Activated CD4-positive, alpha-beta T cell treated with anti-CD3 and anti-CD28 coated beads for 36 hours (primary cell): ENCODE measurements at regions not wholly inside any gene's neighbourhood (a gene's known extent, or its start where the extent isn't known, plus 50 kb on each side); places are given as distances from the start of the nearest gene placed in this dataset.

Experiments
- ATAC-seq: fragments of 200-7000 bp; cut with Tn5 transposase; one replicate; pipeline ENCODE4 v1.10.0; 2021; ENCODE audit warnings: mild to moderate bottlenecking, moderate library complexity
- CTCF ChIA-PET: fragments of 350-600 bp; sonication (Branson Sonifier 250); formaldehyde crosslinking; loops from one replicate; lab custom pipeline; 2021; ENCODE audit warnings: antibody characterized with exemption; lab: Charles Lee
- POLR2A ChIA-PET: fragments of 350-600 bp; sonication (Branson Sonifier 250); formaldehyde crosslinking; loops from one replicate; lab custom pipeline; 2021; ENCODE audit warnings: antibody characterized with exemption, inconsistent platforms; lab: Charles Lee
- DNase-seq: peaks from one replicate; pipeline ENCODE4 v3.0.0-alpha.2; 2020
- H3K27ac Mint-ChIP-seq: one replicate; pipeline ENCODE4 v1.8.0; 2021; ENCODE audit warnings: mixed read lengths
- H3K27me3 Mint-ChIP-seq: one replicate; pipeline ENCODE4 v1.8.0; 2021; ENCODE audit warnings: mixed read lengths
- H3K36me3 Mint-ChIP-seq: one replicate; pipeline ENCODE4 v1.8.0; 2021; ENCODE audit warnings: low read depth, mixed read lengths
- H3K4me1 Mint-ChIP-seq: one replicate; pipeline ENCODE4 v1.8.0; 2021; ENCODE audit warnings: mixed read lengths
- H3K4me3 Mint-ChIP-seq: one replicate; pipeline ENCODE4 v1.8.0; 2021; ENCODE audit warnings: mild to moderate bottlenecking, moderate library complexity, mixed read lengths
- H3K9me3 Mint-ChIP-seq: one replicate; pipeline ENCODE4 v1.8.0; 2021; ENCODE audit warnings: low read depth, mixed read lengths
- intact Hi-C, 2 experiments: fragments of 100-400 bp; cut with DNase I in 1 of 2; cut with micrococcal nuclease in 1 of 2; formaldehyde crosslinking; loops; one replicate each; pipeline versions ENCODE4 v1.14.2 to v1.15.1; 2022 to 2024; cut with DNase I, micrococcal nuclease

- POLR2A ChIA-PET: no interaction called here
- no peak for ATAC-seq
These were observed 181.7 kb upstream of the CD180 start for GRCh38 chr5:67378256-67378655.

GRCh38 chr5:67377631-67378030 is 181.0 kb upstream of the CD180 start:
- Mint-ChIP-seq H3K27me3 (peaks cover 2% of the 10 kb centered on the region), H3K4me1 (peaks cover 10% of the 10 kb centered on the region), H3K9me3 (no peaks in the 10 kb centered on the region), H3K4me3 (no peak overlapping the region), H3K27ac (no peak overlapping the region), H3K36me3 (no peaks in the 10 kb centered on the region)
- POLR2A ChIA-PET: no interaction called here
- DNase-seq (no peak), ATAC-seq (no peak)
- intact Hi-C loops: no loop called here
- CTCF ChIA-PET: interaction anchor here (0.7 to 1.3 kb wide), 2 partner anchors 9 to 13 kb away, joined by 3 read pairs; no protein-coding TSS in a partner anchor

More at GRCh38 chr5:67378256-67378655, 181.7 kb upstream of the CD180 start:
- H3K9me3 Mint-ChIP-seq: no peaks in the 10 kb centered on the region
- H3K27ac Mint-ChIP-seq: no peak overlapping the region
- H3K27me3 Mint-ChIP-seq: peaks cover 2% of the 10 kb centered on the region
- no peaks in the 10 kb centered on the region for H3K36me3 Mint-ChIP-seq
- CTCF ChIA-PET: no interaction called here
- peaks cover 10% of the 10 kb centered on the region for H3K4me1 Mint-ChIP-seq
- intact Hi-C loops: no loop called here
- no peak for DNase-seq
- H3K4me3 Mint-ChIP-seq: no peak overlapping the region

GRCh38 chr5:67375606-67376005 is 179.0 kb upstream of the CD180 start:
- no peaks in the 10 kb centered on the region for H3K9me3 Mint-ChIP-seq
- H3K36me3 Mint-ChIP-seq: no peaks in the 10 kb centered on the region
- intact Hi-C loops: no loop called here
- POLR2A ChIA-PET: interaction anchor here (0.6 kb wide), 1 partner anchor 122 kb away, joined by 3 read pairs; no protein-coding TSS in a partner anchor
- peaks cover 10% of the 10 kb centered on the region for H3K4me1 Mint-ChIP-seq
- H3K27me3 Mint-ChIP-seq: no peaks in the 10 kb centered on the region
- H3K4me3 Mint-ChIP-seq: no peak overlapping the region
- ATAC-seq: no peak
- H3K27ac Mint-ChIP-seq: no peak overlapping the region
- peak; percentile 21 for DNase-seq
- CTCF ChIA-PET: interaction anchor here (0.6 to 1.0 kb wide), 2 partner anchors 11 to 78 kb away, joined by 3 read pairs; no protein-coding TSS in a partner anchor

- no peak overlapping the region for H3K27ac Mint-ChIP-seq
- no peaks in the 10 kb centered on the region for H3K36me3 Mint-ChIP-seq
- H3K27me3 Mint-ChIP-seq: no peaks in the 10 kb centered on the region
- no peaks in the 10 kb centered on the region for H3K9me3 Mint-ChIP-seq
- DNase-seq (no peak), ATAC-seq (peak; percentile 60)
- no peak overlapping the region for H3K4me3 Mint-ChIP-seq
- intact Hi-C loops: no loop called here
- CTCF ChIA-PET: interaction anchor here (0.8 kb wide), 1 partner anchor 26 kb away, joined by 3 read pairs; no protein-coding TSS in a partner anchor
- H3K4me1 Mint-ChIP-seq: peaks cover 10% of the 10 kb centered on the region
- POLR2A ChIA-PET: no interaction called here
These were observed 177.8 kb upstream of the CD180 start for GRCh38 chr5:67374378-67374777.

GRCh38 chr5:67373518-67373917 is 176.9 kb upstream of the CD180 start:
- H3K4me3 Mint-ChIP-seq: no peak overlapping the region
- peaks cover 1% of the 10 kb centered on the region for H3K27me3 Mint-ChIP-seq
- CTCF ChIA-PET: interaction anchor here (0.8 kb wide), 1 partner anchor 25 kb away, joined by 3 read pairs; no protein-coding TSS in a partner anchor
- H3K27ac Mint-ChIP-seq: no peak overlapping the region
- no peak for DNase-seq
- no peaks in the 10 kb centered on the region for H3K36me3 Mint-ChIP-seq
- H3K4me1 Mint-ChIP-seq: peaks cover 10% of the 10 kb centered on the region
- ATAC-seq: no peak
- no peaks in the 10 kb centered on the region for H3K9me3 Mint-ChIP-seq
- POLR2A ChIA-PET: no interaction called here
- intact Hi-C loops: no loop called here

GRCh38 chr5:67372887-67373286 is 176.3 kb upstream of the CD180 start:
- H3K27ac Mint-ChIP-seq: no peak overlapping the region
- H3K4me3 Mint-ChIP-seq: no peak overlapping the region
- H3K27me3 Mint-ChIP-seq: peaks cover 1% of the 10 kb centered on the region
- no peaks in the 10 kb centered on the region for H3K36me3 Mint-ChIP-seq
- intact Hi-C loops: no loop called here
- H3K9me3 Mint-ChIP-seq: no peaks in the 10 kb centered on the region
- ATAC-seq (no peak), DNase-seq (no peak)
- peaks cover 10% of the 10 kb centered on the region for H3K4me1 Mint-ChIP-seq
- ChIA-PET POLR2A (no interaction called here), CTCF (no interaction called here)

- Mint-ChIP-seq H3K4me1 (peaks cover 10% of the 10 kb centered on the region), H3K36me3 (no peaks in the 10 kb centered on the region), H3K27ac (no peak overlapping the region), H3K27me3 (peaks cover 1% of the 10 kb centered on the region), H3K4me3 (no peak overlapping the region), H3K9me3 (no peaks in the 10 kb centered on the region)
- ATAC-seq (no peak), DNase-seq (no peak)
- CTCF ChIA-PET: interaction anchor here (0.7 kb wide), 1 partner anchor 756 kb away, joined by 3 read pairs; no protein-coding TSS in a partner anchor
- POLR2A ChIA-PET: no interaction called here
- intact Hi-C loops: no loop called here
These were observed 175.3 kb upstream of the CD180 start for GRCh38 chr5:67371924-67372323.

GRCh38 chr5:67366691-67367395 is 170.2 kb upstream of the CD180 start:
- ATAC-seq (no peak), DNase-seq (no peak)
- Mint-ChIP-seq H3K4me1 (peaks cover 7% of the 10 kb centered on the region), H3K27ac (no peak overlapping the region), H3K27me3 (peaks cover 1% of the 10 kb centered on the region), H3K9me3 (no peaks in the 10 kb centered on the region), H3K36me3 (no peaks in the 10 kb centered on the region), H3K4me3 (no peak overlapping the region)
- CTCF ChIA-PET: no interaction called here
- intact Hi-C loops: no loop called here
- POLR2A ChIA-PET: no interaction called here

GRCh38 chr5:67366276-67366675 is 169.7 kb upstream of the CD180 start:
- DNase-seq: no peak
- Mint-ChIP-seq H3K4me3 (no peak overlapping the region), H3K9me3 (no peaks in the 10 kb centered on the region), H3K4me1 (peaks cover 10% of the 10 kb centered on the region), H3K27me3 (peaks cover 1% of the 10 kb centered on the region), H3K27ac (no peak overlapping the region), H3K36me3 (no peaks in the 10 kb centered on the region)
- ChIA-PET CTCF (no interaction called here), POLR2A (no interaction called here)
- ATAC-seq: no peak
- intact Hi-C loops: no loop called here

GRCh38 chr5:67364381-67364970 is 167.9 kb upstream of the CD180 start:
- H3K4me1 Mint-ChIP-seq: peaks cover 20% of the 10 kb centered on the region
- POLR2A ChIA-PET: no interaction called here
- DNase-seq (no peak), ATAC-seq (no peak)
- H3K36me3 Mint-ChIP-seq: no peaks in the 10 kb centered on the region
- intact Hi-C loops: no loop called here
- H3K27ac Mint-ChIP-seq: no peak overlapping the region
- peaks cover 1% of the 10 kb centered on the region for H3K27me3 Mint-ChIP-seq
- CTCF ChIA-PET: interaction anchor here (0.8 to 2.5 kb wide), 2 partner anchors 10 to 12 kb away, joined by 3 to 7 read pairs; no protein-coding TSS in a partner anchor
- no peaks in the 10 kb centered on the region for H3K9me3 Mint-ChIP-seq
- H3K4me3 Mint-ChIP-seq: no peak overlapping the region

GRCh38 chr5:67363963-67364362 is 167.4 kb upstream of the CD180 start:
- peaks cover 20% of the 10 kb centered on the region for H3K4me1 Mint-ChIP-seq
- ChIA-PET POLR2A (no interaction called here), CTCF (interaction anchor here (0.8 to 2.5 kb wide), 2 partner anchors 9 to 13 kb away, joined by 3 to 7 read pairs; no protein-coding TSS in a partner anchor)
- peaks cover 1% of the 10 kb centered on the region for H3K27me3 Mint-ChIP-seq
- no peaks in the 10 kb centered on the region for H3K36me3 Mint-ChIP-seq
- no peak overlapping the region for H3K4me3 Mint-ChIP-seq
- H3K9me3 Mint-ChIP-seq: no peaks in the 10 kb centered on the region
- DNase-seq (peak; percentile 16), ATAC-seq (peak; percentile 58)
- H3K27ac Mint-ChIP-seq: no peak overlapping the region
- intact Hi-C loops: no loop called here
